HepG2 (cell line): ENCODE measurements at regions not wholly inside any gene's neighbourhood (a gene's known extent, or its start where the extent isn't known, plus 50 kb on each side); places are given as distances from the start of the nearest gene placed in this dataset.

Experiments
- HES4 ChIP-seq: sonication (generic); formaldehyde crosslinking; IDR thresholded peaks from 2 replicates; pipeline ENCODE4 v1.9.0; 2021; ENCODE audit warnings: mild to moderate bottlenecking, missing genetic modification reagents, borderline replicate concordance
- SOX5 ChIP-seq: IDR thresholded peaks from 2 replicates; pipeline ENCODE4 v1.6.1; 2016; ENCODE audit warnings: borderline replicate concordance
- STAG1 ChIP-seq: sonication (generic); formaldehyde crosslinking; IDR thresholded peaks from 2 replicates; pipeline ENCODE4 v1.4.0; 2020; ENCODE audit warnings: missing genetic modification reagents
- TCF7 ChIP-seq: sonication (generic); IDR thresholded peaks from 2 replicates; pipeline ENCODE4 v1.6.1; 2016; ENCODE audit warnings: antibody characterized with exemption, low read depth
- TF ChIP-seq, protein P1 (sequence below): sonication (generic); formaldehyde crosslinking; IDR thresholded peaks from 2 replicates; pipeline ENCODE4 v1.5.1; 2020; ENCODE audit warnings: mild to moderate bottlenecking, missing genetic modification reagents, borderline replicate concordance
- TF ChIP-seq, protein P2 (sequence below): IDR thresholded peaks from 2 replicates; pipeline ENCODE4 v1.6.1; 2016
- TF ChIP-seq, protein P3 (sequence below): IDR thresholded peaks from 2 replicates; pipeline ENCODE4 v1.6.1; 2016
- TF ChIP-seq, protein P4 (sequence below): sonication (generic); formaldehyde crosslinking; IDR thresholded peaks from 2 replicates; pipeline ENCODE4 v1.4.0; 2020; ENCODE audit warnings: mild to moderate bottlenecking, missing genetic modification reagents, borderline replicate concordance
- TF ChIP-seq, protein P5 (sequence below): sonication (generic); formaldehyde crosslinking; IDR thresholded peaks from 2 replicates; pipeline ENCODE4 v1.8.1; 2023; ENCODE audit warnings: mild to moderate bottlenecking, missing genetic modification reagents, borderline replicate concordance
- TF ChIP-seq, protein P6 (sequence below): IDR thresholded peaks from 2 replicates; pipeline ENCODE4 v1.4.0; 2020; ENCODE audit warnings: mild to moderate bottlenecking, missing genetic modification reagents

DNA sequence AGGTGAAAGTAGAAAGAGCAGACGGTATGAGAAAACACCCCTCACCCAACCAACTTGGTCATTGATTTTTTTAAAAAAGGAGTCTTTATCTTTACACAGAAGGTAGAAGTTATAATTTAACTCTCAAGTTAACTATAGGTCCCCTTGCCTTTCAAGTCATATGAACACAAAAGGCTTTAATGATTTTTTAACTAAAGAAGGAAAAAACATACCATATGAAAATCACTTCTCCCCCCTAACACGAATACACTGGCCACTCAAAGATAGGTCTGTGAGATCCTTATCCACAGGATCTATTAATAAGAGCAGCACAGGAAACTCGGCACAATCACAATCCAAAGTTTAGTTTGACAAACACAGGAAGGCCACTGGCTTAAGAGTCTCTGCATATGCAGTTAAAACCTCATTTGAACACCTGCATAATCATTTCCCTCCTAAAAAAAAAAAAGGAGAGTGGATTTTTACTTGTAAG lies 138.0 kb downstream of the ENC1 start (continued):
- TF ChIP-seq, protein P1, sequence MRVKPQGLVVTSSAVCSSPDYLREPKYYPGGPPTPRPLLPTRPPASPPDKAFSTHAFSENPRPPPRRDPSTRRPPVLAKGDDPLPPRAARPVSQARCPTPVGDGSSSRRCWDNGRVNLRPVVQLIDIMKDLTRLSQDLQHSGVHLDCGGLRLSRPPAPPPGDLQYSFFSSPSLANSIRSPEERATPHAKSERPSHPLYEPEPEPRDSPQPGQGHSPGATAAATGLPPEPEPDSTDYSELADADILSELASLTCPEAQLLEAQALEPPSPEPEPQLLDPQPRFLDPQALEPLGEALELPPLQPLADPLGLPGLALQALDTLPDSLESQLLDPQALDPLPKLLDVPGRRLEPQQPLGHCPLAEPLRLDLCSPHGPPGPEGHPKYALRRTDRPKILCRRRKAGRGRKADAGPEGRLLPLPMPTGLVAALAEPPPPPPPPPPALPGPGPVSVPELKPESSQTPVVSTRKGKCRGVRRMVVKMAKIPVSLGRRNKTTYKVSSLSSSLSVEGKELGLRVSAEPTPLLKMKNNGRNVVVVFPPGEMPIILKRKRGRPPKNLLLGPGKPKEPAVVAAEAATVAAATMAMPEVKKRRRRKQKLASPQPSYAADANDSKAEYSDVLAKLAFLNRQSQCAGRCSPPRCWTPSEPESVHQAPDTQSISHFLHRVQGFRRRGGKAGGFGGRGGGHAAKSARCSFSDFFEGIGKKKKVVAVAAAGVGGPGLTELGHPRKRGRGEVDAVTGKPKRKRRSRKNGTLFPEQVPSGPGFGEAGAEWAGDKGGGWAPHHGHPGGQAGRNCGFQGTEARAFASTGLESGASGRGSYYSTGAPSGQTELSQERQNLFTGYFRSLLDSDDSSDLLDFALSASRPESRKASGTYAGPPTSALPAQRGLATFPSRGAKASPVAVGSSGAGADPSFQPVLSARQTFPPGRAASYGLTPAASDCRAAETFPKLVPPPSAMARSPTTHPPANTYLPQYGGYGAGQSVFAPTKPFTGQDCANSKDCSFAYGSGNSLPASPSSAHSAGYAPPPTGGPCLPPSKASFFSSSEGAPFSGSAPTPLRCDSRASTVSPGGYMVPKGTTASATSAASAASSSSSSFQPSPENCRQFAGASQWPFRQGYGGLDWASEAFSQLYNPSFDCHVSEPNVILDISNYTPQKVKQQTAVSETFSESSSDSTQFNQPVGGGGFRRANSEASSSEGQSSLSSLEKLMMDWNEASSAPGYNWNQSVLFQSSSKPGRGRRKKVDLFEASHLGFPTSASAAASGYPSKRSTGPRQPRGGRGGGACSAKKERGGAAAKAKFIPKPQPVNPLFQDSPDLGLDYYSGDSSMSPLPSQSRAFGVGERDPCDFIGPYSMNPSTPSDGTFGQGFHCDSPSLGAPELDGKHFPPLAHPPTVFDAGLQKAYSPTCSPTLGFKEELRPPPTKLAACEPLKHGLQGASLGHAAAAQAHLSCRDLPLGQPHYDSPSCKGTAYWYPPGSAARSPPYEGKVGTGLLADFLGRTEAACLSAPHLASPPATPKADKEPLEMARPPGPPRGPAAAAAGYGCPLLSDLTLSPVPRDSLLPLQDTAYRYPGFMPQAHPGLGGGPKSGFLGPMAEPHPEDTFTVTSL (CRISPR knock-in tag): peak; percentile 76; the same call in 1 of the 2 replicates
- TF ChIP-seq, protein P2, sequence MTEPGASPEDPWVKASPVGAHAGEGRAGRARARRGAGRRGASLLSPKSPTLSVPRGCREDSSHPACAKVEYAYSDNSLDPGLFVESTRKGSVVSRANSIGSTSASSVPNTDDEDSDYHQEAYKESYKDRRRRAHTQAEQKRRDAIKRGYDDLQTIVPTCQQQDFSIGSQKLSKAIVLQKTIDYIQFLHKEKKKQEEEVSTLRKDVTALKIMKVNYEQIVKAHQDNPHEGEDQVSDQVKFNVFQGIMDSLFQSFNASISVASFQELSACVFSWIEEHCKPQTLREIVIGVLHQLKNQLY (CRISPR knock-in tag): 0 out of 2 replicates have a peak, but pooled peaks have one; percentile 36
- TF ChIP-seq STAG1 (CRISPR knock-in tag): peak; percentile 34
- TF ChIP-seq, protein P3, sequence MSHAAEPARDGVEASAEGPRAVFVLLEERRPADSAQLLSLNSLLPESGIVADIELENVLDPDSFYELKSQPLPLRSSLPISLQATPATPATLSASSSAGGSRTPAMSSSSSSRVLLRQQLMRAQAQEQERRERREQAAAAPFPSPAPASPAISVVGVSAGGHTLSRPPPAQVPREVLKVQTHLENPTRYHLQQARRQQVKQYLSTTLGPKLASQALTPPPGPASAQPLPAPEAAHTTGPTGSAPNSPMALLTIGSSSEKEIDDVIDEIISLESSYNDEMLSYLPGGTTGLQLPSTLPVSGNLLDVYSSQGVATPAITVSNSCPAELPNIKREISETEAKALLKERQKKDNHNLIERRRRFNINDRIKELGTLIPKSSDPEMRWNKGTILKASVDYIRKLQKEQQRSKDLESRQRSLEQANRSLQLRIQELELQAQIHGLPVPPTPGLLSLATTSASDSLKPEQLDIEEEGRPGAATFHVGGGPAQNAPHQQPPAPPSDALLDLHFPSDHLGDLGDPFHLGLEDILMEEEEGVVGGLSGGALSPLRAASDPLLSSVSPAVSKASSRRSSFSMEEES (CRISPR knock-in tag): 0 out of 2 replicates have a peak, but pooled peaks have one; percentile 34
- TF ChIP-seq HES4: no peak
- TF ChIP-seq, protein P4, sequence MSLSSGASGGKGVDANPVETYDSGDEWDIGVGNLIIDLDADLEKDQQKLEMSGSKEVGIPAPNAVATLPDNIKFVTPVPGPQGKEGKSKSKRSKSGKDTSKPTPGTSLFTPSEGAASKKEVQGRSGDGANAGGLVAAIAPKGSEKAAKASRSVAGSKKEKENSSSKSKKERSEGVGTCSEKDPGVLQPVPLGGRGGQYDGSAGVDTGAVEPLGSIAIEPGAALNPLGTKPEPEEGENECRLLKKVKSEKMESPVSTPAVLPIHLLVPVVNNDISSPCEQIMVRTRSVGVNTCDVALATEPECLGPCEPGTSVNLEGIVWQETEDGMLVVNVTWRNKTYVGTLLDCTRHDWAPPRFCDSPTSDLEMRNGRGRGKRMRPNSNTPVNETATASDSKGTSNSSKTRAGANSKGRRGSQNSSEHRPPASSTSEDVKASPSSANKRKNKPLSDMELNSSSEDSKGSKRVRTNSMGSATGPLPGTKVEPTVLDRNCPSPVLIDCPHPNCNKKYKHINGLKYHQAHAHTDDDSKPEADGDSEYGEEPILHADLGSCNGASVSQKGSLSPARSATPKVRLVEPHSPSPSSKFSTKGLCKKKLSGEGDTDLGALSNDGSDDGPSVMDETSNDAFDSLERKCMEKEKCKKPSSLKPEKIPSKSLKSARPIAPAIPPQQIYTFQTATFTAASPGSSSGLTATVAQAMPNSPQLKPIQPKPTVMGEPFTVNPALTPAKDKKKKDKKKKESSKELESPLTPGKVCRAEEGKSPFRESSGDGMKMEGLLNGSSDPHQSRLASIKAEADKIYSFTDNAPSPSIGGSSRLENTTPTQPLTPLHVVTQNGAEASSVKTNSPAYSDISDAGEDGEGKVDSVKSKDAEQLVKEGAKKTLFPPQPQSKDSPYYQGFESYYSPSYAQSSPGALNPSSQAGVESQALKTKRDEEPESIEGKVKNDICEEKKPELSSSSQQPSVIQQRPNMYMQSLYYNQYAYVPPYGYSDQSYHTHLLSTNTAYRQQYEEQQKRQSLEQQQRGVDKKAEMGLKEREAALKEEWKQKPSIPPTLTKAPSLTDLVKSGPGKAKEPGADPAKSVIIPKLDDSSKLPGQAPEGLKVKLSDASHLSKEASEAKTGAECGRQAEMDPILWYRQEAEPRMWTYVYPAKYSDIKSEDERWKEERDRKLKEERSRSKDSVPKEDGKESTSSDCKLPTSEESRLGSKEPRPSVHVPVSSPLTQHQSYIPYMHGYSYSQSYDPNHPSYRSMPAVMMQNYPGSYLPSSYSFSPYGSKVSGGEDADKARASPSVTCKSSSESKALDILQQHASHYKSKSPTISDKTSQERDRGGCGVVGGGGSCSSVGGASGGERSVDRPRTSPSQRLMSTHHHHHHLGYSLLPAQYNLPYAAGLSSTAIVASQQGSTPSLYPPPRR (CRISPR knock-in tag): peak; percentile 58; the same call in 1 of the 2 replicates
- TF ChIP-seq, protein P5, sequence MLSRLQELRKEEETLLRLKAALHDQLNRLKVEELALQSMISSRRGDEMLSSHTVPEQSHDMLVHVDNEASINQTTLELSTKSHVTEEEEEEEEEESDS (CRISPR knock-in tag): no peak
- TF ChIP-seq, protein P6, sequence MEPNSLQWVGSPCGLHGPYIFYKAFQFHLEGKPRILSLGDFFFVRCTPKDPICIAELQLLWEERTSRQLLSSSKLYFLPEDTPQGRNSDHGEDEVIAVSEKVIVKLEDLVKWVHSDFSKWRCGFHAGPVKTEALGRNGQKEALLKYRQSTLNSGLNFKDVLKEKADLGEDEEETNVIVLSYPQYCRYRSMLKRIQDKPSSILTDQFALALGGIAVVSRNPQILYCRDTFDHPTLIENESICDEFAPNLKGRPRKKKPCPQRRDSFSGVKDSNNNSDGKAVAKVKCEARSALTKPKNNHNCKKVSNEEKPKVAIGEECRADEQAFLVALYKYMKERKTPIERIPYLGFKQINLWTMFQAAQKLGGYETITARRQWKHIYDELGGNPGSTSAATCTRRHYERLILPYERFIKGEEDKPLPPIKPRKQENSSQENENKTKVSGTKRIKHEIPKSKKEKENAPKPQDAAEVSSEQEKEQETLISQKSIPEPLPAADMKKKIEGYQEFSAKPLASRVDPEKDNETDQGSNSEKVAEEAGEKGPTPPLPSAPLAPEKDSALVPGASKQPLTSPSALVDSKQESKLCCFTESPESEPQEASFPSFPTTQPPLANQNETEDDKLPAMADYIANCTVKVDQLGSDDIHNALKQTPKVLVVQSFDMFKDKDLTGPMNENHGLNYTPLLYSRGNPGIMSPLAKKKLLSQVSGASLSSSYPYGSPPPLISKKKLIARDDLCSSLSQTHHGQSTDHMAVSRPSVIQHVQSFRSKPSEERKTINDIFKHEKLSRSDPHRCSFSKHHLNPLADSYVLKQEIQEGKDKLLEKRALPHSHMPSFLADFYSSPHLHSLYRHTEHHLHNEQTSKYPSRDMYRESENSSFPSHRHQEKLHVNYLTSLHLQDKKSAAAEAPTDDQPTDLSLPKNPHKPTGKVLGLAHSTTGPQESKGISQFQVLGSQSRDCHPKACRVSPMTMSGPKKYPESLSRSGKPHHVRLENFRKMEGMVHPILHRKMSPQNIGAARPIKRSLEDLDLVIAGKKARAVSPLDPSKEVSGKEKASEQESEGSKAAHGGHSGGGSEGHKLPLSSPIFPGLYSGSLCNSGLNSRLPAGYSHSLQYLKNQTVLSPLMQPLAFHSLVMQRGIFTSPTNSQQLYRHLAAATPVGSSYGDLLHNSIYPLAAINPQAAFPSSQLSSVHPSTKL (CRISPR knock-in tag): peak; percentile 76
- TF ChIP-seq TCF7: peak; percentile 84
- TF ChIP-seq SOX5 (CRISPR knock-in tag): peak; percentile 86
